Common myeloid progenitor, CD34-positive (primary cell): ENCODE measurements at regions not wholly inside any gene's neighbourhood (a gene's known extent, or its start where the extent isn't known, plus 50 kb on each side); places are given as distances from the start of the nearest gene placed in this dataset.

Experiments used
- CTCF ChIA-PET: fragments of 350-600 bp; sonication (Branson Sonifier 250); formaldehyde crosslinking; loops from one replicate; lab custom pipeline; 2021; ENCODE audit warnings: antibody characterized with exemption; lab: Charles Lee
- POLR2A ChIA-PET: fragments of 350-600 bp; sonication (Branson Sonifier 250); formaldehyde crosslinking; loops from one replicate; lab custom pipeline; 2021; ENCODE audit warnings: antibody characterized with exemption; lab: Charles Lee
- DNase-seq, 3 donors: peaks; one replicate each; pipeline versions ENCODE4 v3.0.0 to v3.0.0-alpha.2; 2013
- H3K27ac ChIP-seq, 2 experiments: 1 replicate in 1 of 2; 2 replicates in 1 of 2; pipeline ENCODE4 v1.7.0; 2013; ENCODE audit warnings: inconsistent platforms in 2 of 2, low read length in 2 of 2, mild to moderate bottlenecking in 2 of 2, low read depth in 1 of 2, moderate library complexity in 1 of 2; ENCODE audit not compliant: severe bottlenecking in 2 of 2, insufficient read depth in 1 of 2, poor library complexity in 1 of 2
- H3K27me3 ChIP-seq, 5 experiments: replicated peaks in 2 of 5; 1 replicate in 3 of 5; 2 replicates in 2 of 5; pipeline versions ENCODE4 v1.6.1 to v1.7.0; 2013; ENCODE audit warnings: low read length in 4 of 5, mild to moderate bottlenecking in 2 of 5, moderate library complexity in 2 of 5, inconsistent platforms in 1 of 5; ENCODE audit not compliant: insufficient read depth in 5 of 5, control insufficient read depth in 4 of 5
- H3K36me3 ChIP-seq, 4 experiments: 1 replicate in 2 of 4; 2 replicates in 2 of 4; pipeline versions ENCODE4 v1.6.1 to v1.7.0; 2013; ENCODE audit warnings: low read length in 3 of 4, control low read depth in 1 of 4, mild to moderate bottlenecking in 1 of 4; ENCODE audit not compliant: control insufficient read depth in 4 of 4, insufficient read depth in 4 of 4
- H3K4me1 ChIP-seq, 4 experiments: 1 replicate in 3 of 4; 2 replicates in 1 of 4; pipeline versions ENCODE4 v1.6.1 to v1.7.1; 2013; ENCODE audit warnings: low read length in 3 of 4, mild to moderate bottlenecking in 3 of 4, control low read depth in 1 of 4, inconsistent platforms in 1 of 4, moderate library complexity in 1 of 4; ENCODE audit not compliant: control insufficient read depth in 4 of 4, insufficient read depth in 4 of 4; ENCODE audit errors: control extremely low read depth in 1 of 4
- H3K4me3 ChIP-seq, 7 experiments: 1 replicate in 4 of 7; 2 replicates in 3 of 7; pipeline versions ENCODE4 v1.5.1 to v1.7.0; 2013; ENCODE audit warnings: mild to moderate bottlenecking in 7 of 7, low read length in 6 of 7, moderate library complexity in 6 of 7, inconsistent platforms in 2 of 7, low read depth in 2 of 7, control low read depth in 1 of 7; ENCODE audit not compliant: insufficient read depth in 4 of 7, control insufficient read depth in 1 of 7; ENCODE audit errors: extremely low read depth in 1 of 7
- H3K9me3 ChIP-seq, 5 experiments: 1 replicate in 4 of 5; 2 replicates in 1 of 5; pipeline versions ENCODE4 v1.6.1 to v1.7.1; 2013; ENCODE audit warnings: low read length in 4 of 5, mild to moderate bottlenecking in 2 of 5, inconsistent platforms in 1 of 5, low read depth in 1 of 5, moderate library complexity in 1 of 5; ENCODE audit not compliant: control insufficient read depth in 4 of 5, insufficient read depth in 2 of 5; ENCODE audit errors: control extremely low read depth in 1 of 5
- WGBS: methylation state at CpG from one replicate; pipeline ENCODE4 v1.1.5; 2013; ENCODE audit not compliant: insufficient coverage; 5-methylcytosine and 5-hydroxymethylcytosine counted together

DNA sequence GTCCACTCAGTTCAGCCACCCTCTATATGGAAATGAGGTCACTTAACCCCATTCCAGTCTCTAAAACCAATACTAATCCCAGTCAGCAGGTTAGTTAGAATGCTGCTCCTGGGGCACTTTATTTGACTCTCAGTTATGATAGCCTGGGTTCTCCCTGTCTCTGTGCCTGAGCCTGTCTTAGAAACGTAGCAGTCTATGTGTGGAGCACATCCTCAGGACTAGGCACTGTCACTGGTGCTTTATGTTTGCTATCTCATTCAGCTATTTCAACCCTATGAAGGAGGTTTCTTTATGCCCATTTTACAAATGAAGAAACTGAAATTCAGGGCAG, 152.5 kb upstream of the PKDCC start:
- H3K27ac ChIP-seq = no peak overlapping the region
- H3K4me1 ChIP-seq = no peaks in the 10 kb centered on the region
- H3K4me3 ChIP-seq = no peak overlapping the region
- DNase-seq = no peak
- POLR2A ChIA-PET = no interaction called here
- WGBS = 91% methylated on average over 1 of the region's 1 CpG
- no peaks in the 10 kb centered on the region for H3K36me3 ChIP-seq
- CTCF ChIA-PET = interaction anchor here (0.9 kb wide), 1 partner anchor 25 kb away, joined by 3 read pairs; no protein-coding TSS in a partner anchor
- H3K9me3 ChIP-seq = no peaks in the 10 kb centered on the region
- H3K27me3 ChIP-seq = no peaks in the 10 kb centered on the region

DNA sequence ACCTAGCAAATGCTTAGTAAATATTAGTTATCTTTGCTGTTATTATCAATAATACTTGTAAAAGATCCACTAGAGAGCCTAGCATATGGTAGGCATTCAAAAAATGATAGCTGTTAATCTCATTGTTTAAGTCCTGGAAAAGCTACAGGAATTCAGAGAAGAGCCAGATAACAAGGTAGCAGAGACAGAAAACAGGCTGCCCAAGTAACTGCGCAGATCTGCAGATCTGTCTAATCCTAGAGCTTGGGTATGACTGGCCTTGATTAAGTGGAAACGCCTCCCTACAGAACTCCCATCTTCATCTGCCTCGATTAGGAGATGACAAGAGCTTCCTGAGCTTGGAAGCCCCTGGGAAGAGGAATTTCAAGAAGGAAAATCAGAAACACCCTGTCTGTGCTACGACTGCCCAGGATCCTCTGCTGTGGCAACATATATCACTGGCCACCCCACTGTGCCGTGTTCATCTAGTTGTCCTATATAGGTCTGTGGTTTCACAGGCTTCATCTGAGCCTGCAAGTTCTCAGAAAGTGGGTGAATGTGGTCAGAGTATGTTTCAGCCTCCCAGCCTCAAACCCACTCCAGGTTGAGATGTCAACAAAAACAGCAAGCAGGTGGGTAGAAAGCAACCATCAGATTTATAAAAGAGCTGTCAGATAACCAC, 151.5 kb upstream of the PKDCC start:
- 100% methylated on average over 3 of the region's 5 CpGs for WGBS
- Histone ChIP-seq H3K4me3 (no peak overlapping the region), H3K4me1 (no peaks in the 10 kb centered on the region), H3K27me3 (no peaks in the 10 kb centered on the region), H3K9me3 (no peaks in the 10 kb centered on the region), H3K27ac (no peak overlapping the region), H3K36me3 (no peaks in the 10 kb centered on the region)
- ChIA-PET POLR2A (no interaction called here), CTCF (no interaction called here)
- no peak for DNase-seq

DNA sequence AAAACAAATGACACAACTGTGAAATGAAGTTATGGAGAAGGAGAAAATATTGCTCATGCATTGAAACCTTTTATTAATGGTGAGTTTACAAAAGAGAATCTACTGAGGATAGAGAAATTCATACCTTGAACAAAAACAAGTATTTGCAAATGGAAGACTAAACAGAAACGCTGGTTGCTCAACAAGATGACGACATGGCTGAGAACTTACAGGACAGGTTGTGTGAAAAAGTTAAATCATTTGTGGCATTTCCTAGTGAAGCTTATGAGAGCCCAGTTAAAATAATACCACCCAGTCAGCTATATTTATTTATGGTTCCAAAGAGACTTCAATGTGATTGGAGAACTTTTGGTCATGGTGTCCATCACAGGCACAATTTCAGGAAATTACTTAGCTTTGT, 148.6 kb upstream of the PKDCC start:
- Histone ChIP-seq H3K27me3 (peaks cover 0 to 2% (median 0%) of the 10 kb centered on the region in 5 experiments), H3K4me1 (no peaks in the 10 kb centered on the region), H3K4me3 (no peak overlapping the region), H3K27ac (no peak overlapping the region), H3K9me3 (no peaks in the 10 kb centered on the region), H3K36me3 (no peaks in the 10 kb centered on the region)
- DNase-seq = no peak
- ChIA-PET CTCF (interaction anchor here (2.7 kb wide), 1 partner anchor 30 kb away, joined by 5 read pairs; no protein-coding TSS in a partner anchor), POLR2A (no interaction called here)
- WGBS = no CpG with 5 or more reads among the region's 2 CpGs

GRCh38 chr2:41900101-41900577, 147.7 kb upstream of the PKDCC start:
- no peaks in the 10 kb centered on the region for H3K9me3 ChIP-seq
- no peak overlapping the region for H3K27ac ChIP-seq
- CTCF ChIA-PET = no interaction called here
- DNase-seq = no peak
- H3K36me3 ChIP-seq = no peaks in the 10 kb centered on the region
- H3K4me1 ChIP-seq = no peaks in the 10 kb centered on the region
- POLR2A ChIA-PET = no interaction called here
- no CpG with 5 or more reads among the region's 1 CpG for WGBS
- peaks cover 0 to 2% (median 0%) of the 10 kb centered on the region in 5 experiments for H3K27me3 ChIP-seq
- H3K4me3 ChIP-seq = no peak overlapping the region

- Histone ChIP-seq H3K4me3 (no peak overlapping the region), H3K27ac (no peak overlapping the region), H3K9me3 (no peaks in the 10 kb centered on the region), H3K36me3 (no peaks in the 10 kb centered on the region), H3K27me3 (peaks cover 0 to 2% (median 0%) of the 10 kb centered on the region in 5 experiments), H3K4me1 (no peaks in the 10 kb centered on the region)
- CTCF ChIA-PET = no interaction called here
- DNase-seq = no peak
- WGBS = 100% methylated on average over 1 of the region's 2 CpGs
- POLR2A ChIA-PET = no interaction called here
Measured at GRCh38 chr2:41902897-41903296, 144.9 kb upstream of the PKDCC start.

GRCh38 chr2:41903474-41904135, 144.2 kb upstream of the PKDCC start:
- Histone ChIP-seq H3K27me3 (peaks cover 0 to 2% (median 0%) of the 10 kb centered on the region in 5 experiments), H3K4me3 (no peak overlapping the region), H3K27ac (no peak overlapping the region), H3K36me3 (no peaks in the 10 kb centered on the region), H3K9me3 (no peaks in the 10 kb centered on the region), H3K4me1 (no peaks in the 10 kb centered on the region)
- no peak for DNase-seq
- ChIA-PET CTCF (no interaction called here), POLR2A (no interaction called here)

GRCh38 chr2:41904459-41904858, 143.4 kb upstream of the PKDCC start:
- ChIA-PET POLR2A (no interaction called here), CTCF (no interaction called here)
- H3K27ac ChIP-seq = no peak overlapping the region
- H3K9me3 ChIP-seq = no peaks in the 10 kb centered on the region
- no peaks in the 10 kb centered on the region for H3K36me3 ChIP-seq
- no peaks in the 10 kb centered on the region for H3K4me1 ChIP-seq
- no peak overlapping the region for H3K4me3 ChIP-seq
- WGBS = no CpG with 5 or more reads among the region's 2 CpGs
- peaks cover 0 to 2% (median 0%) of the 10 kb centered on the region in 5 experiments for H3K27me3 ChIP-seq
- DNase-seq = no peak
